GM20000 (cell line): ENCODE measurements at regions not wholly inside any gene's neighbourhood (a gene's known extent, or its start where the extent isn't known, plus 50 kb on each side); places are given as distances from the start of the nearest gene placed in this dataset.
A peak's percentile ranks its signal among the peaks of the same experiment; 100 is the strongest.

Experiments
- DNase-seq: peaks from one replicate; pipeline ENCODE4 v3.0.0; 2012; ENCODE audit warnings: low spot score
- CTCF ChIP-seq: IDR thresholded peaks from 2 replicates; pipeline ENCODE4 v1.5.1; 2012; ENCODE audit warnings: mild to moderate bottlenecking, control low read depth; ENCODE audit errors: extremely low read depth, missing control alignments

GRCh38 chr3:135878501-135878900 lies 87.0 kb upstream of the PPP2R3A start:
- no peak for TF ChIP-seq CTCF
- no peak for DNase-seq

GRCh38 chr3:135885885-135886284 lies 79.6 kb upstream of the PPP2R3A start:
- no peak for DNase-seq
- TF ChIP-seq CTCF: no peak

GRCh38 chr3:135887220-135887619 lies 78.3 kb upstream of the PPP2R3A start:
- no peak for TF ChIP-seq CTCF

GRCh38 chr3:135889443-135889842 lies 76.1 kb upstream of the PPP2R3A start:
- DNase-seq: no peak
- no peak for TF ChIP-seq CTCF

More at GRCh38 chr3:135887220-135887619, 78.3 kb upstream of the PPP2R3A start:
- DNase-seq: no peak

GRCh38 chr3:135891121-135891520 lies 74.4 kb upstream of the PPP2R3A start:
- DNase-seq: no peak
- no peak for TF ChIP-seq CTCF

- peak; percentile 74 for TF ChIP-seq CTCF
- peak; percentile 44 for DNase-seq
Measured at GRCh38 chr3:135895106-135895733, 70.3 kb upstream of the PPP2R3A start.

GRCh38 chr3:135895734-135896121 lies 69.8 kb upstream of the PPP2R3A start:
- TF ChIP-seq CTCF: no peak
- no peak for DNase-seq
